GM21529 (cell line): ENCODE measurements at regions not wholly inside any gene's neighbourhood (a gene's known extent, or its start where the extent isn't known, plus 50 kb on each side); places are given as distances from the start of the nearest gene placed in this dataset.

ENCODE experiments used
- ATAC-seq: cut with Tn5 transposase; IDR thresholded peaks from one replicate; pipeline ENCODE4 v1.9.1; 2021; ENCODE audit not compliant: unreplicated experiment

DNA sequence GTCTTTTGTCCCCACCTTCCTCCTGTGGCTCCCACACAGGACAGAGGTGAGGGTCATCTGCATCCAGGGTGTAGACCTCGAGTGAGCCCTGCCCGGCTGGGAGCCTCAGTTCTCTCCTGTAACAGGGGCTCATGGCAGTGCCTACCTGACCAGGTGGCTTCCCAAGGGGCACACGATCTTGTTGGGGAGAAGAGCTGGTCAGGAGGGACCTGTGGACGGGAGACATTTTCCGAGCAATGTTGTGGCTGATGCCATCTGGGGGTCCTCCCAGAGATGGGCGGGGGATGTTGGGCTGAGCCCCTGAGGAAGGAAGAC is 51.9 kb downstream of the CEBPB start:
- ATAC-seq, result no peak

- no peak for ATAC-seq
Measured at GRCh38 chr20:50242863-50243609, 52.4 kb downstream of the CEBPB start.

GRCh38 chr20:50243610-50244351 is 53.2 kb downstream of the CEBPB start:
- ATAC-seq, result no peak

DNA sequence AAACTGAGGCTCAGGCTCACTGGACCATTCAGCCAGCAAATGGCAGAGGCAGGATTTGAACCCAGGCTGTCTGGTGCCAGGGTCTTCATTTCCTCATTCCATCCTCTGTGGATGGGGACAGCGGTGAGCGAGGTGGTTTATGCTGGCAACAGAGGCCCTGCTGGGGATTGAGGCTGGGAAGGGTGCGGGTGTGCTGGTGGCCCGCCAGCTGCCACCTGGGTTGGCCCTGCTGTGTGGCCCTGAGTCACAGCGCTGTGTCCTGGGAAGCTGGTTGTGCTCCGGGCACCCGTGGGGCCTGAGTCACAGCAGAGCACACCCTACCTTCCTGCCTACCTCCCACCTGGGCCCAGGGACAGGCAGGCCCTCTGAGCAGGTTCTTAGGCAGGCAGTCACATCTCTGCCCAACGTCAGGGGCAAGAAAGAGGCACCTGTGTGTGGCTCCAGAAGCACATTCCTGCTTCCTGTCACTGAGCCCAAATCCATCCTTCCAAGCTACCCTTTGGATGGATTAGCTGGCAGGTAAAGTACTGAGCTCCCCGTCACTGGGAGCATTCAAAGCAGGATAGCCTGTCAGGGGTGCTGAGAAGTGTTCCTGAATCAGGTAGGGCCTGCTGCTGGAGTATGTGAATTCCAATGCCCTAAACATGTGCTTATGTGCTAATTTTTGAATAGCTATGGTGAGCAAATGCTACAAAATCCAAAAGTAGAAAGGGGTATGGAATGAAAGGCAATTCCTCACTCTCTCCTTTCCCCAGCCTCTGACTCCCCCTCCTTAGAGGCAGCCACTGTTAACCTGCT is 53.9 kb downstream of the CEBPB start:
- ATAC-seq, result no peak

- ATAC-seq, result no peak
Measured at GRCh38 chr20:50245498-50246366, 55.1 kb downstream of the CEBPB start.

GRCh38 chr20:50246367-50247195 is 56.0 kb downstream of the CEBPB start:
- ATAC-seq, result no peak

GRCh38 chr20:50247196-50248094 is 56.8 kb downstream of the CEBPB start:
- ATAC-seq, result no peak

GRCh38 chr20:50248104-50248641 is 57.5 kb downstream of the CEBPB start:
- ATAC-seq, result no peak

DNA sequence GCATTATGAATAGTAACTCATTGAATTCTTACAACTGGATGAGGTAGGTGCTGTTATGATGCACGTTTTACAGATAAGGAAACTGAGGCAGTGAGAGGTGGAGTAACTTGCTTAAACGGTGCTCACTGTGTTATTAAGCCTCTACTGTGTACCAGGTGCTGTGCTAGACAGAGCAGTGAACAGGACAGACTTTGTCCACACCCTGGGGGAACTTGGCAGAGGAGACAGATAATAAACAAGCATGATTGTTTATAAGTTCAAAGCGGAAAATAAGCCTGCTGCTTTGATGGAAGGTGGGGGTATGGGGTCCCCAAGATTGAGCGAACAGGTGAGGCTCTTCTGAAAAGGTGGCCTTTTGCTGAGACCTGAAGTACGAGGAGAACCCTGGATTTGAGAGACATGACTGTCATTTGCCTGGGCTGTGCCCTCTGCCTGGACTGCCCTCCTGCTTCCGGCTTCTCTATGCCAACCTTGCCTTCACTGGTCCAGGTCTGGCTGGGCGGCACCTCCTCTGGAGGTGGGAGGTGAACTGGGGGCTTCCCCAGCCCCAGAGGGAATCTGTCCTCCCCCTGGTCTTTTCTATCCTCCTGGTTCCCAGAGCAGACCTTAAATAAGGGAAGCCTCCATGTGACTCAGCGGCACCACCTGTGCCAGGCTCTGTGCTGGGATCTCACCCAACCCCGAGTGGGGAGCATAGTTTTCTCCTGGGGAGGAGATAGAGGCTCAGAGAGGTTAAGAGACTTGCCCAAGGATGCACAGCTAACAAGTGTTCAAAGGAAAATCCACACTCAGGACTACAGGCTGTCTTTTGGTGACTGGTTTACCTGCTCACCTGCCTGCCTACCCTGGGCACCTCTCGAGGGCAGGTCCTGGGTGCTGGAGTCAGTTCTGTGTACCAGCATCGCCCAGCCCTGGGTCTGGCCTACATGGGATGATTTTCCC is 59.1 kb downstream of the CEBPB start:
- ATAC-seq, result no peak

DNA sequence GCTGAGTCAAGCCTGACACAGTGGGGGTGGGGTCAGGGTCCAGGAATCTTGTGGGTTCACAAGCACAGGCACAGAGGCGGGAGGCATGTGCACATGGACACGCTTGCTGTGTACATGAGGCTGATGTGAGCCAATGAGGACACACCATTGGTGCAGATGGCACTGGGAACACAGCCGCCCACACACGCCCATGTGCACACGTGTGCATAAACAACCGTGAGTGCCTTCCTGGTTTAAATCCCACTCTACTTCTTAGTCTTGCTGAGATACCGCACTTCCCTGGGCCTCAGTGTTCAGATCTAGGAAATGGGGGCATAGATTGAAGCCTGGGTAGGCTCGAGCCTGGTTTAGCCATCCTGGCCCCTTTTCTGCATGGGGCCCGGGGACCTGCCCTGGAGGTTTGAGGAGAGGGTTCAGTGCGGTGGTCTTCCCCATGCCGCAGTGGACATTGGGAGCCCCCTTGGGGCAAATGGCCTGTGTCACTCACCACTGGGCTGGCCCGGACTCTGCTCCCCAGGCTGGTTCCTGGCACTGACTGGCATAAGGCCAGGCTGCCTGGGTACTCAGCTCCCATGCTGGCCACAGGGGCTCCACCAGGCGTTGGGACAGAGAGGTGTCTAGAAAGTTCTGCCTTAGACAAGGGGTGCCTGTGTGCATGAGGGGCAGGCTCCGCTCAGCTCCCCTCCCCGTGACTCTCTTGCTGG is 60.2 kb downstream of the CEBPB start:
- ATAC-seq, result no peak

GRCh38 chr20:50251383-50251748 is 60.7 kb downstream of the CEBPB start:
- no peak for ATAC-seq

GRCh38 chr20:50251992-50252511 is 61.4 kb downstream of the CEBPB start:
- ATAC-seq, result no peak

DNA sequence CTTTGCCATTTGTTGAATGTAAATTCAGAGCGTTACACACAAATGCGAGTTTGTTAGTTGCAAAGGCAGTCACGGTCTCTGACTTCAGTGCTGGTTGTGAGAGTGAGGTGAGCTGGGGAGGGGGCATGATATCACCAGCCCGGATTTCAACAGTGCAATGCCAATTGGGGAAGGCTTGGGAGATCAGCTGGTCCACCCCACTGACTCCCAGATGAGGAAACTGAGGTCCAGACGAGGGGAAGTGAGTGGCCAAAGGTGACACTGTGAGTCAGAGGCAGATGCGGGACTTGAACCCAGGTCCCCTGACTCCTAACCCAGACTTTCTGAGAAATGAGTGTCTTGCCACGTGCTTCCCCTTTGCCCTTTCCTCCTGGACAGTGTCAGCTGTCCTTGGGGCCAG is 62.1 kb downstream of the CEBPB start:
- ATAC-seq, result no peak

DNA sequence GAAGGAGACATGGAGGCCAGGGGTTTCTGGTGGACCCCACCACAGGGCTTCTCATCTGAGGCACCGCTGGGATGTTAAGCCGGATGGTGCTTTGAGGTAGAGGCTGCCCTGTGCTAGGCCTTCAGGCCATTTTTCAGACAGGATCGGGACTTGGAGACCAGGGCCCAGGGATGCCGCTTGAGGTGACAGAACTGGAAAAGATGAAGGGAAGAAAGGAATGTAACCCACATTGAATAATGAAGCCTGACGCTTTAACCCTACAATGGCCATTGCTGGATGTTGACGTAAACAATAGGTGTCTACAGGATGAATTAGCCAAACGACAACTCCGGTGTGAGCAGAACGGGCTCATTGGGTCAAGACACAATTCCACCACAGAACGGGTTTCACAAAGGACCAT is 62.5 kb downstream of the CEBPB start:
- ATAC-seq, result no peak

- no peak for ATAC-seq
Measured at GRCh38 chr20:50254466-50255079, 63.9 kb downstream of the CEBPB start.

DNA sequence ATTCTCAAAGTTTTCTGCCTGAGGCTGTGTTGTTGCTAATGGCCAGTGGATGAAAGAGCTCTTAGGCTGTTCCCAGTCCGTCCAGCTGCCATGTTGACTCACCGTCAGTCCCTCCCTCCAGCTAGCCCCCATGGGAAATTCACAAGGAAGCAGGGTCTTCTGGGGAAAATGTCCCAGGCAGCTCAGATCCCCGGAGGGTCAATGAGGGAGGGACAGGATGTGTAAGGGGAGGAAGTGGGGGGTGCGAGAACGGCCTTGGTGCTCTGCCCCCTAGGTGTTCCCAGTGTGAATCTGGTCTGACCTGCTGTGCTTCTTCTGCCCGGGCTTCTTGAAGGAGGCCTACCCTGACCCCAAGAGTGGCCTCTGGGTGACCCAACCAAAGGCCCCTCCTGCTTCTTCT is 65.9 kb downstream of the CEBPB start:
- no peak for ATAC-seq
